T-helper 2 cell (primary cell): ENCODE measurements at regions not wholly inside any gene's neighbourhood (a gene's known extent, or its start where the extent isn't known, plus 50 kb on each side); places are given as distances from the start of the nearest gene placed in this dataset.
"Not testable (repeated sequence)": the region's sequence is repeated elsewhere in the genome, so short reads cannot be mapped to it uniquely, and the experiment has no call there.

Source experiments
- DNase-seq, 5 experiments: peaks; one replicate each; pipeline versions ENCODE4 v3.0.0 to v3.0.0-alpha.2; 2012 to 2022

GRCh38 chr1:47604869-47605268, 167.0 kb downstream of the FOXD2 start:
- not testable (repeated sequence) for DNase-seq

GRCh38 chr1:47608296-47608875, 170.5 kb downstream of the FOXD2 start:
- no peak for DNase-seq

GRCh38 chr1:47611992-47612391, 174.1 kb downstream of the FOXD2 start:
- DNase-seq, result no peak

GRCh38 chr1:47612819-47613218, 175.0 kb downstream of the FOXD2 start:
- no peak for DNase-seq

- DNase-seq, result no peak
Observed at GRCh38 chr1:47616036-47616435, 178.2 kb downstream of the FOXD2 start.

GRCh38 chr1:47616906-47617305, 179.1 kb downstream of the FOXD2 start:
- no peak for DNase-seq

- DNase-seq, result peak in 1 of 5 experiments; percentile 25
Observed at GRCh38 chr1:47617381-47618221, 179.8 kb downstream of the FOXD2 start.

- no peak for DNase-seq
Observed at GRCh38 chr1:47618222-47618720, 180.4 kb downstream of the FOXD2 start.

GRCh38 chr1:47618830-47619229, 181.0 kb downstream of the FOXD2 start:
- DNase-seq, result no peak

- DNase-seq, result no peak
Observed at GRCh38 chr1:47621483-47621882, 183.6 kb downstream of the FOXD2 start.

- DNase-seq, result no peak
Observed at GRCh38 chr1:47621977-47622376, 184.1 kb downstream of the FOXD2 start.

GRCh38 chr1:47622776-47623556, 185.1 kb downstream of the FOXD2 start:
- no peak for DNase-seq

GRCh38 chr1:47623557-47623940, 185.7 kb downstream of the FOXD2 start:
- no peak for DNase-seq

- DNase-seq, result no peak
Observed at GRCh38 chr1:47624531-47624930, 186.7 kb downstream of the FOXD2 start.

- DNase-seq, result no peak
Observed at GRCh38 chr1:47627016-47627415, 189.2 kb downstream of the FOXD2 start.

- no peak for DNase-seq
Observed at GRCh38 chr1:47627471-47628370, 189.9 kb downstream of the FOXD2 start.

GRCh38 chr1:47629201-47629600, 191.4 kb downstream of the FOXD2 start:
- no peak for DNase-seq

GRCh38 chr1:47630346-47630745, 192.5 kb downstream of the FOXD2 start:
- DNase-seq, result no peak

- no peak for DNase-seq
Observed at GRCh38 chr1:47631411-47631995, 193.7 kb downstream of the FOXD2 start.

- DNase-seq, result no peak
Observed at GRCh38 chr1:47635111-47635510, 197.3 kb downstream of the FOXD2 start.

GRCh38 chr1:47635597-47635996, 197.8 kb downstream of the FOXD2 start:
- no peak for DNase-seq

GRCh38 chr1:47637111-47637685, 199.4 kb downstream of the FOXD2 start:
- no peak for DNase-seq
